Activated CD4-positive, alpha-beta T cell treated with anti-CD3 and anti-CD28 coated beads, Interleukin-2, amount 10 ng/mL, durations not matched to agents 7 days and 5 days (primary cell): ENCODE measurements at regions not wholly inside any gene's neighbourhood (a gene's known extent, or its start where the extent isn't known, plus 50 kb on each side); places are given as distances from the start of the nearest gene placed in this dataset.
"Not testable (repeated sequence)": the region's sequence is repeated elsewhere in the genome, so short reads cannot be mapped to it uniquely, and the experiment has no call there.

ENCODE experiments used
- CTCF ChIA-PET: fragments of 350-600 bp; sonication (Branson Sonifier 250); formaldehyde crosslinking; loops from one replicate; lab custom pipeline; 2021; ENCODE audit warnings: antibody characterized with exemption; lab: Charles Lee
- POLR2A ChIA-PET: fragments of 350-600 bp; sonication (Branson Sonifier 250); formaldehyde crosslinking; loops from one replicate; lab custom pipeline; 2021; ENCODE audit warnings: antibody characterized with exemption; lab: Charles Lee
- DNase-seq: peaks from one replicate; pipeline ENCODE4 v3.0.0-alpha.2; 2020
- H3K27ac Mint-ChIP-seq: one replicate; pipeline ENCODE4 v1.8.0; 2021; ENCODE audit warnings: mild to moderate bottlenecking, moderate library complexity, mixed read lengths
- H3K27me3 Mint-ChIP-seq: one replicate; pipeline ENCODE4 v1.8.0; 2021; ENCODE audit warnings: mixed read lengths
- H3K36me3 Mint-ChIP-seq: one replicate; pipeline ENCODE4 v1.8.0; 2021; ENCODE audit warnings: low read depth, mixed read lengths
- H3K4me1 Mint-ChIP-seq: one replicate; pipeline ENCODE4 v1.8.0; 2021; ENCODE audit warnings: mixed read lengths
- H3K4me3 Mint-ChIP-seq: one replicate; pipeline ENCODE4 v1.8.0; 2021; ENCODE audit warnings: mild to moderate bottlenecking, moderate library complexity, mixed read lengths
- H3K9me3 Mint-ChIP-seq: one replicate; pipeline ENCODE4 v1.8.0; 2021; ENCODE audit warnings: mixed read lengths

DNA sequence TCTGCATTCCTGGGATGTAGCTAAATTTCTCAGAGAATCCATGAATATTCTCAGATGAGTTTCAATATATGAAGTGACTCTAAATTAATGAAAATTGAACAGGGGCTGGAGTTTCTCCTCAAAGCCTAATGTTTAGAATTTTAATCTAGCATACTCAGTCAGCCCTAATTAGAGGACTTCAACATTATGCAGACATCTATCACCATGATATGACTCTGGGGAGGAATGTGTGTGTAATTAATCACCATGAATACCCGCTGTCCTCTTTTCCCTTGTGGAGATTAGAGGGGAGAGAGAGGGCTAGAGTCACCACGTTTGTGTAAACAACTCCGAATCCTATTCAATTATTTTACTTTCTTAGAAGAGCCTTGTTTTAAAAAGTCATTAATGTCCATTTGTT is 698.6 kb upstream of the MDGA2 start:
- Mint-ChIP-seq H3K4me3 (no peak overlapping the region), H3K4me1 (no peaks in the 10 kb centered on the region), H3K36me3 (no peaks in the 10 kb centered on the region), H3K9me3 (peaks cover 3% of the 10 kb centered on the region), H3K27ac (no peak overlapping the region), H3K27me3 (no peaks in the 10 kb centered on the region)
- no peak for DNase-seq
- CTCF ChIA-PET: no interaction called here
- POLR2A ChIA-PET: no interaction called here

DNA sequence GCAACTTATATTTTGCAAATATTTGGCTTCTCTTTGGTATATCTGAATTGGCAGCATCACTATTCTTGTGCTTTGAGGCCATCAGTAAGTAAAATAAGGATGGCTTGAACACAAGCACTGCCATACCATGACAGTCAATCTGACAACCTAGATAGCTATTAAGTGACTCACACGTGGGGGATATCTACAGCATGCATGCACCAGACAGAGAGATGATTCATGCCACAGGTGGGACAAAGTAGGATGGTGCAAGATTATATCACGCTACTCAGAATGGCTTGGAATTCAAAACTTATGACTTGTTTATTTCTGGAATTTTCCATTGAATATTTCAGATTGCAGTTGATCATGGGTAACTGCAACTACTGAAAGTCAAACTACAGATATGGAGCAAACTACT is 675.6 kb upstream of the MDGA2 start:
- peaks cover 3% of the 10 kb centered on the region for H3K9me3 Mint-ChIP-seq
- H3K4me1 Mint-ChIP-seq: no peaks in the 10 kb centered on the region
- H3K4me3 Mint-ChIP-seq: no peak overlapping the region
- DNase-seq: no peak
- H3K36me3 Mint-ChIP-seq: no peaks in the 10 kb centered on the region
- H3K27me3 Mint-ChIP-seq: no peaks in the 10 kb centered on the region
- ChIA-PET POLR2A (no interaction called here), CTCF (no interaction called here)
- no peak overlapping the region for H3K27ac Mint-ChIP-seq

DNA sequence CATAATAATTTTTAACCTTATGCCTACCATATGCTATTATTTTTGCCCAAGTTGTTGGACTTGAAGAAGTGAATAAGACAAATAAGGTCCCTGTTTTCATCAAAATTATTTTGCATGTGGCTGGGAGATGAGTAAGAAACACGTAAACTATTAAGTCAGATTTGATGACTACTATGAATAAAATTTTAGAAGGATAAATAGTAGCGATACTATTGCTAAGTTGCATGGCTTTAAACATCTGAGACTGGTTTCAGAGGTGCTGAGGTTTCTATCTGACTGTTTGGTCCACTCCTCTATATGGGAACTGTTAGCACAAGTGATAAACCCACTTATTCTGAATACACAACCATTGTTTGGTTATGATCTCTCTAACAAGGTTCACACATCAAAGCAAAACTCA is 674.3 kb upstream of the MDGA2 start:
- Mint-ChIP-seq H3K4me1 (no peaks in the 10 kb centered on the region), H3K27me3 (no peaks in the 10 kb centered on the region), H3K36me3 (no peaks in the 10 kb centered on the region)

DNA sequence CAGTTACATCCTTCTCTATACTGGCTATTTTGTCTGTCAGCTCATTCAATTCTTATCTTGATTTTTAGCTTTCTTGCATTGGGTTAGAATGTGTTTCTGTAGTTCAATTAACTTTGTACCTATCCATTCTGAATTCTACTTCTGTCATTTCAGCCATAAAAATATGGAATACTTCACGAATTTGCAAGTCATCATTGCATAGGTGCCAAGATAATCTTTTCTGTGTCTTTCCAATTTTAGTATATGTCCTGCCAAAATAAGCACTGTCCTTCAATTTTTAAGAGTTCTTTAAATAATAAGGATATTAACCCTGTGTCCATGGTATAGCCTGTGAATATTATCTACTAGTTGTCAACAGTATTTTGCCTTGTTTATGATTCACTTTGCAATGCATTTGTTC is 665.7 kb upstream of the MDGA2 start:
- H3K9me3 Mint-ChIP-seq: peaks cover 4% of the 10 kb centered on the region
- H3K36me3 Mint-ChIP-seq: no peaks in the 10 kb centered on the region
- CTCF ChIA-PET: no interaction called here
- H3K27me3 Mint-ChIP-seq: no peaks in the 10 kb centered on the region
- no peak for DNase-seq
- H3K4me1 Mint-ChIP-seq: no peaks in the 10 kb centered on the region
- H3K4me3 Mint-ChIP-seq: no peak overlapping the region
- POLR2A ChIA-PET: no interaction called here
- no peak overlapping the region for H3K27ac Mint-ChIP-seq

More for the DNA sequence above, 674.3 kb upstream of the MDGA2 start:
- no peak overlapping the region for H3K27ac Mint-ChIP-seq
- ChIA-PET POLR2A (no interaction called here), CTCF (no interaction called here)
- no peak overlapping the region for H3K4me3 Mint-ChIP-seq
- no peaks in the 10 kb centered on the region for H3K9me3 Mint-ChIP-seq
- no peak for DNase-seq

DNA sequence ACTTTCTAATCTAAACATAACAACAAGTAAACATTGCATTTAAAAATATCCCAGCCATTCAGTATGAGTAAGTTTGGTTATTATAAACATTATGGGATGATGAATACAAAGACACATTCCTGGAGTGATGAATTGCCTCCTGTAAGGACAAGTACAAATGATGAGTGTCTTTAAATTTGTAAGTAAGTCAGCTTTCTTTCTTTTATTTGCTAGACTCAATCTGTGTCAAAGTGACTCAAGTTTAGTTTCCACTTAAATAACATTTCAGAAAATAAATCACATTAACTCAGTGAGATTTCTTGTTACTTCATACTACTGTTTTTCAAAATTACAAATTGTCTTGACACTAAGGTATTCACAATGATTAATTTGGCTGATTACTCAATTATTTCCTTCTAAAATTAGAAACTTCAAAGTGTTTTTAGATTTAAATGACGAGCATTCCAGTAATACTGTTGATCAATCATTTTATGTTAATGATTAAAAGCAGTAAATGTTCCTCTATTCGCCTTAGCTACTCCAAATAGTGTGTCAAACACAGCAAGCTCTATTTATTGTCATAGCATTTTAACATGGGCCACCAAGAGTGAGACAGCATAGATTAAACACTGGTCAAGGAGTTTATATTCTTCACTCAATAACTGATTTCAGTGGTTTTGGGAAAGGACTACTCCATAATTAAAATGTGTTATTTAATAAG is 658.0 kb upstream of the MDGA2 start:
- DNase-seq: no peak
- Mint-ChIP-seq H3K4me3 (no peak overlapping the region), H3K36me3 (no peaks in the 10 kb centered on the region), H3K4me1 (no peaks in the 10 kb centered on the region), H3K27ac (no peak overlapping the region), H3K27me3 (no peaks in the 10 kb centered on the region), H3K9me3 (peaks cover 2% of the 10 kb centered on the region)
- POLR2A ChIA-PET: no interaction called here
- CTCF ChIA-PET: no interaction called here

DNA sequence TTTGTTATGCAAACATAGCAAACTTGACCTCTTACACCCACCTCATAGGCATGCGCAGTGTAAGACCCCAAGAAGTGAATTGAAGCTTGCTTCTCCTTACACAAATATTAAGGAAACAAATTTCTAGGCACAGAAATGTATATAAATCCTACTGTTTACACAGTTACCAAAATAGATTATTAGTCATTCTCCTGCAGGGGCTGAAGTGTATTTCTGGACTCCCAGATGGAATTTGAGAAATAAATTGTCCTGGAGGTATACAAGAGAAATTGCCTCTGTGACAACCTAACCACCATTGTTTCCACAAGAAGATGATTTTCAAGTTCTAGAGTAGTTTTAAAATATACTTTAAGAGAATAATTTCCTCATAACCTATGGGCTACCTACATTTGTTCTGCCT is 656.0 kb upstream of the MDGA2 start:
- Mint-ChIP-seq H3K36me3 (no peaks in the 10 kb centered on the region), H3K27ac (no peak overlapping the region), H3K4me1 (no peaks in the 10 kb centered on the region), H3K4me3 (no peak overlapping the region), H3K9me3 (peaks cover 2% of the 10 kb centered on the region), H3K27me3 (no peaks in the 10 kb centered on the region)
- no peak for DNase-seq
- ChIA-PET POLR2A (no interaction called here), CTCF (no interaction called here)

DNA sequence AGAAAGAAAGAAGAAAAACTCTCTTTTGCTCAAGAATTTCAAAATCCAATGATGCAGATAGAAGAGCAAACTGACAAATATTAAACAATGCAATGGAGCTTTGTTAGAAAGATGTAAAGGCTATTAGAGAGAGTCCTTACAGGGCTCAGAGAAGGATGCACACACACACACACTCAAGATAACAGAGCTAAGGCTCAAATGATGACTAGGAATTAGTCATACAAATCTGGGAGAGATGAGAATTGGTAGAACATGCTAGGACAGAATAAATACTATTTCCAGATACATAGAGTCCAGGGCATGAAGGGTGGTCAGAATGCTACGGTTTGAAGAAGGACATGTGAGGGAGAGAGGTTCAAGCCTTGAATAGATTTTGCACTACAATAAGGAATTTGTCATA is 650.1 kb upstream of the MDGA2 start:
- ChIA-PET CTCF (no interaction called here), POLR2A (no interaction called here)
- no peak overlapping the region for H3K4me3 Mint-ChIP-seq
- H3K36me3 Mint-ChIP-seq: no peaks in the 10 kb centered on the region
- no peak for DNase-seq
- no peaks in the 10 kb centered on the region for H3K27me3 Mint-ChIP-seq
- H3K27ac Mint-ChIP-seq: no peak overlapping the region
- no peaks in the 10 kb centered on the region for H3K4me1 Mint-ChIP-seq
- peaks cover 2% of the 10 kb centered on the region for H3K9me3 Mint-ChIP-seq

DNA sequence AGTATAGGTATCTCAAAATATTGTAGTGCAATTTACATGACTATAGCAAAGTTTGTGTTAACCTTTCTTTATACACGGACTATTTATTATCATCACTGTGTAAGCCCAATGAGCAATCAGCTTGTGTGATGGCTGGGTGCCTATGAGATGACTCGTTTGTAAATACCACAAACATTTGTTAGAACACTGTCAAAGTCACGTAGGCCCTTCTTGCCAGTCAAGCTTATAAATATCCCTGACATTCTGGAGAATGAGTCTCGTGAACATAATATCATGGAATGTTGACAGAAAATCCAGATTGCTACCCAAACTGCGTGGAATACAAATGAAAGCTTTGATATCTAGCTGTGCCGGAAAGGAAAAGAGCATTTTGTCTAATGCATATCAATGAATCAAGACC is 648.3 kb upstream of the MDGA2 start:
- Mint-ChIP-seq H3K4me1 (no peaks in the 10 kb centered on the region), H3K4me3 (no peak overlapping the region), H3K27me3 (no peaks in the 10 kb centered on the region), H3K9me3 (peaks cover 2% of the 10 kb centered on the region), H3K36me3 (no peaks in the 10 kb centered on the region), H3K27ac (no peak overlapping the region)
- no peak for DNase-seq
- ChIA-PET POLR2A (no interaction called here), CTCF (no interaction called here)

DNA sequence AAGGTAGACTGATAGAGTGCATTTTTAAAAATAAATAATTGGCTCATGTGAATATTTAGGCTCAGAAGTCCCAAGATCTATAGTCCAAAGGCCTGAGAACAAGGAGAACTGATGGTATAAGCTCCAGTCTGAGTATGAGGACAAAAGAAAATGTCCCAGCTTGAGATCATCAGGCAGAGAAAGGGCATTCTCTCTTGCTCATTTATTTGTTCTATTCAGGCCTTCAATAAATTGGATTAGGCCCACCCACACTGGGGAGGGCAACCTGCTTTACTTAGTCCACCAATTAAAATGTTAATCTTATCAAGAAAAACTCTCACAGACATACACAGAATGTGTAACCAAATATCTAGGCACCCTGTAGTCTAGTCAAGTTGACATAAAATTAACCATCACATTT is 644.4 kb upstream of the MDGA2 start:
- CTCF ChIA-PET: no interaction called here
- H3K27me3 Mint-ChIP-seq: no peaks in the 10 kb centered on the region
- H3K4me1 Mint-ChIP-seq: no peaks in the 10 kb centered on the region

DNA sequence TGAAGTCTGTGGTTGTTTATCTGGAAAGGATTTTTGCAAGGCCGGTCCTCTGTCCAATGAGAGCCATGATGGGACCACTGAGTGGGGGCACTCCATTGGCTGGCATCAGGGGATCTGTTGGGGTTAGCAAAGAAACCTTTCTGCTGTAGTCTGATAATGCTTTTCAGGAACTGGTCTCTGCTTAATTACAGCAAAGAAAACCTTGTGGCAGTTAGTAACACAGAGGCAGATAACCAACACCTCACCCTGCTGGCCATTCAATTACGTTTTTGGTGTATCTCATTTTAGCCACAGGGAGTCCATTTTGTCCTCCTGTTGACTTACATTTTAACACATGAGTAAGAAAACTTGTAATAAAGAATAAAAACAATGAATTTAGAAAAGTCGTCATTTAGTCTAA is 629.3 kb upstream of the MDGA2 start:
- POLR2A ChIA-PET: no interaction called here
- Mint-ChIP-seq H3K4me1 (no peaks in the 10 kb centered on the region), H3K27ac (no peak overlapping the region), H3K4me3 (no peak overlapping the region), H3K36me3 (no peaks in the 10 kb centered on the region), H3K9me3 (no peaks in the 10 kb centered on the region), H3K27me3 (no peaks in the 10 kb centered on the region)
- no peak for DNase-seq
- CTCF ChIA-PET: no interaction called here

More for the DNA sequence above, 644.4 kb upstream of the MDGA2 start:
- POLR2A ChIA-PET: no interaction called here
- Mint-ChIP-seq H3K4me3 (no peak overlapping the region), H3K9me3 (peaks cover 2% of the 10 kb centered on the region), H3K27ac (no peak overlapping the region), H3K36me3 (no peaks in the 10 kb centered on the region)
- no peak for DNase-seq

DNA sequence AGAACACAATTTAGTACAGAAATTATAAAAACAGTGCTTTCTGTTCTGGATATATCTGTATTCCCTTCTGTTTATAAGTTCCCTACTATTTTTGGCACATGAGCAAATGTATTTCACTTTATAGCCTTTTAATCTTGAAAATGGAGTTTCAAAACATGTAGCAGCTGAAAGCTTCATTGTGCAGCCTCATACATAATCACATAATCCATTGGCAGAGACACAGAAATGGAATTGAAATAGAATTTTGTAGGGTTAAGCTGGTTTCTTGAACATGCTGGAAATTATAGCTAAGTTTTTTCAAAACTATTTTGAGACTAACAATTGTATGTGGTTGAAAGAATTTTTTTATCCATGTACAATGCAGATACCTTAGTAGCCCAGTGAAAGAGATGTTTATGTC is 614.3 kb upstream of the MDGA2 start:
- no peak overlapping the region for H3K27ac Mint-ChIP-seq
- H3K4me1 Mint-ChIP-seq: no peaks in the 10 kb centered on the region
- ChIA-PET CTCF (no interaction called here), POLR2A (no interaction called here)
- no peaks in the 10 kb centered on the region for H3K9me3 Mint-ChIP-seq
- no peak overlapping the region for H3K4me3 Mint-ChIP-seq
- H3K36me3 Mint-ChIP-seq: no peaks in the 10 kb centered on the region
- no peak for DNase-seq
- H3K27me3 Mint-ChIP-seq: no peaks in the 10 kb centered on the region

DNA sequence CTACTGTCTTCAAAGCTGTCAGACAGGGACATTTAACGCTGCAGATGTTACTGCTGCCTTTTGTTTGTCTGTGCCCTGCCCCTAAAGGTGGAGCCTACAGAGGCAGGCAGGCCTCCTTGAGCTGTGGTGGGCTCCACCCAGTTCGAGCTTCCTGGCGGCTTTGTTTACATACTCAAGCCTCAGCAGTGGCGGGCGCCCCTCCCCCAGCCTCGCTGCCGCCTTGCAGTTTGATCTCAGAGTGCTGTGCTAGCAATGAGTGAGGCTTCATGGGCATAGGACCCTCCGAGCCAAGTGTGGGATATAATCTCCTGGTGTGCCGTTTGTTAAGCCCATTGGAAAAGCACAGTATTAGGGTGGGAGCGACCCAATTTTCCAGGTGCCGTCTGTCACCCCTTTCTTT is 609.8 kb upstream of the MDGA2 start:
- H3K4me3 Mint-ChIP-seq, CTCF ChIA-PET, POLR2A ChIA-PET, H3K27me3 Mint-ChIP-seq, DNase-seq, H3K9me3 Mint-ChIP-seq, H3K4me1 Mint-ChIP-seq, H3K36me3 Mint-ChIP-seq: not testable (repeated sequence)
- H3K27ac Mint-ChIP-seq: peak overlapping the region; percentile 50

DNA sequence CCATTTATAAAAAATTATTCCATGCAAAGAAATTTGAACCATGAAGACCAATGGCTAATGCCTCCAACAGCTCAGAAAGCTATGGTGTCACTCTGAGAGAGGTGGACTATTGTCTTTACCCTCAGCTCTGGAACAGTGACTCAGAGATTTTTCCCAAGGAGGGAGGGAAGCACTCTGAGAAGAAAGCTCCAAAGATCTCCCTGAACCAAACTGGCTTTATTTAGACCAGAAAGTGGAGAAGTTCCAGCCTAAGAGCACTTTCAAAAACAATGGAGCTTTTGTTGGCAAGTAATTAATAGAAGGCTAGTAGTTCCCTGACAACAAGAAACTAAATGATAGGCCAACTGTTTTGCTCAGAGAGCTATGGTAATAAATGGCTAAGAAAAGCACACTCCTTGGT is 599.9 kb upstream of the MDGA2 start:
- CTCF ChIA-PET: no interaction called here
- POLR2A ChIA-PET: no interaction called here
- H3K36me3 Mint-ChIP-seq: no peaks in the 10 kb centered on the region

DNA sequence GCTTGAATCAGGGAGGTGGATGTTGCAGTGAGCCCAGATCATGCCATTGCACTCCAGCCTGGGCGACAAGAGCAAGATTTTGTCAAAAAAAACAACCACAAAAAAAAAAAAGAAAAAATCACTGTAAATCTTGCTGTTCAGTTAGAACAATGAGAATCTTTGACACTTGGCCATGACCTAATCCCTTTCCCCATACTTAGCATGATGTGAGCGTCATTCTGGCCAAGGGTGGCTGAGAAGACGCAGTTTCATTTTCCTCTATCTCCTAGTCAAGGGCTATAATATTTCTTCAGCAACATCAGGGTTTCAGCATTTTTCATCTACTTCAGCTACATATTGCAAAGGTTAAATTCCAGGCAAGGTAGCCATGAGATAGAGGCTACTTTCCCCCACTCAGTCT is 599.4 kb upstream of the MDGA2 start:
- ChIA-PET CTCF (no interaction called here), POLR2A (no interaction called here)
- Mint-ChIP-seq H3K36me3 (no peaks in the 10 kb centered on the region), H3K4me1 (no peaks in the 10 kb centered on the region), H3K27ac (no peak overlapping the region), H3K27me3 (no peaks in the 10 kb centered on the region), H3K4me3 (no peak overlapping the region), H3K9me3 (no peaks in the 10 kb centered on the region)
- no peak for DNase-seq

More for the DNA sequence above, 599.9 kb upstream of the MDGA2 start:
- no peak overlapping the region for H3K27ac Mint-ChIP-seq
- no peaks in the 10 kb centered on the region for H3K4me1 Mint-ChIP-seq
- DNase-seq: no peak
- H3K9me3 Mint-ChIP-seq: no peaks in the 10 kb centered on the region
- H3K27me3 Mint-ChIP-seq: no peaks in the 10 kb centered on the region
- H3K4me3 Mint-ChIP-seq: no peak overlapping the region
